ENCODE measurements at regions not wholly inside any gene's neighbourhood (a gene's known extent, or its start where the extent isn't known, plus 50 kb on each side); places are given as distances from the start of the nearest gene placed in this dataset.

DNA sequence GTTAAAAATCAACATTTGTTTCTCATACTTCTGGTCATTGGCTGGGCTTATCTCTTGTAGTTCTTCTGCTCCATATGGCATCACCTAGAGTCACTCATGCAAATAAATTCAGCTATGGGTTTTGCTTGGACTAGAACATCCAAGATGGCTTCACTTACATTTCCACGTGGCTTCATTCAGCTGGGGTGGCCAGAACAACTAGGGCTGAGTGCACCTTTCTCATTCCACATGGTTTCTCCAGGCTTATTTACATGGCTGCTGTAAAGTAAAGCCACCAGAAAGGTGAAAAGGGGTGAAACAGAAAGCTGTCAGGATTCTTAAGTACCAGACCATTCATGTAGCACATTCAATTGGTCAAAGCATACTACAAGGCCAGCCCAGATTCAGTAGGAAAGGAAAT, 151.1 kb upstream of the BMP2 start:
- WGBS = 79% methylated on average over 1 of the region's 1 CpG
- Histone ChIP-seq H3K36me3 (ENCODE audit: control insufficient read depth in 2 of 2, insufficient read depth in 2 of 2, low read length in 1 of 2) (no peaks in the 10 kb centered on the region), H3K27ac (ENCODE audit: low read depth in 1 of 2, low read length in 1 of 2) (no peak overlapping the region), H3K27me3 (ENCODE audit: control insufficient read depth in 2 of 2, insufficient read depth in 1 of 2, low read length in 1 of 2) (no peaks in the 10 kb centered on the region), H3K4me1 (ENCODE audit: control insufficient read depth in 2 of 2, insufficient read depth in 2 of 2, low read length in 2 of 2) (no peaks in the 10 kb centered on the region), H3K9me3 (ENCODE audit: control insufficient read depth in 2 of 2, insufficient read depth in 1 of 2, low read length in 1 of 2) (no peaks in the 10 kb centered on the region), H3K4me3 (ENCODE audit: low read length in 2 of 2) (no peak overlapping the region)
- DNase-seq (ENCODE audit: low read depth in 6 of 9, low spot score in 9 of 9) = no peak

DNA sequence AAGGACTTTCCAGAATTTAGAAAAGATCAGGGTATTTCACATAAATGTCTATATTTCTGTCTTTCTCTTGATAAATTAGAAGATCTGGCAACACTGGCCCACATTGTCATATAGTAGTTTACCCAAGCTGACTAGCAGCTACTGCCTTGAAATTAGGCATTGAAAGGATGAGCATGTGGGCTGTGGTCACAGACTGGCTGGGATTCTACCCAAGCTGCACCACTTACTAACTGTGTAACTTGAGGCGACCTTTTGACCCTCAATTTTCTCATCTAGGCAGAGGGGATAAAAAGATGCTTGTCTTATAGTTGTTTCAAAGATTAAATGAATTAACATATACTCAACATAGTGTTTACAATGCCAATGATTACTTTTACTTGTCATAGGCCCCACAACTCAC, 152.7 kb upstream of the BMP2 start:
- no peak overlapping the region for H3K27ac ChIP-seq (ENCODE audit: low read depth in 1 of 2, low read length in 1 of 2)
- DNase-seq (ENCODE audit: low read depth in 6 of 9, low spot score in 9 of 9) = no peak
- no peaks in the 10 kb centered on the region for H3K9me3 ChIP-seq (ENCODE audit: control insufficient read depth in 2 of 2, insufficient read depth in 1 of 2, low read length in 1 of 2)
- no peak overlapping the region for H3K4me3 ChIP-seq (ENCODE audit: low read length in 2 of 2)
- 81% methylated on average over 1 of the region's 1 CpG for WGBS
- H3K27me3 ChIP-seq (ENCODE audit: control insufficient read depth in 2 of 2, insufficient read depth in 1 of 2, low read length in 1 of 2) = no peaks in the 10 kb centered on the region
- H3K36me3 ChIP-seq (ENCODE audit: control insufficient read depth in 2 of 2, insufficient read depth in 2 of 2, low read length in 1 of 2) = no peaks in the 10 kb centered on the region
- H3K4me1 ChIP-seq (ENCODE audit: control insufficient read depth in 2 of 2, insufficient read depth in 2 of 2, low read length in 2 of 2) = no peaks in the 10 kb centered on the region

DNA sequence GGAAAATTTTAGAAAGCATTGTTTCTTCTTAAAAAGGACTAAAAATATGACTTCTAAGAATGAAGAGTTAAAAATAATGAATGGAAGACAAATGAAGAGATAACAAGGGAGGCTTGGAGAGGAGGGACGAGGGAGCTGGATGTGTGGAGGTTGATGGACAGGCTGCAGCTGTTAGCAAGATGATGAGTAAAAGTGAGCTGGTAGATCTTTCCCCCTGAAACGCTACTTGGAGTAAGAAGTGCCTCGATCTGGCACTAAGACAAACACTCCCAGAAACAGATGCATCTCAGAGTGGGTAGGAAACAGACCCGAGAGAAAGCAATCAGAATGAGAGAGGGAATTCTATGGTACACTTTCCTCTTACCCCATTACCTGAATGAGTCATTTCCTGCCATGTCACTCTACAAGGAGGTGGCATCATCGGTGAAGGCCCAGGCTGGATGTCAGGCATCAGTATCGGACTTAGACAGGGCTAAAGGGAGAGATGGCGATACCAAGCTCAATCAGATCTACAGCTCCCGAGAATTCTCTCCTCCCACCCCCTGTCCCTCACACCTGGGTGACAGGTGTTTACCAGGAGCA, 154.1 kb upstream of the BMP2 start:
- no peaks in the 10 kb centered on the region for H3K4me1 ChIP-seq (ENCODE audit: control insufficient read depth in 2 of 2, insufficient read depth in 2 of 2, low read length in 2 of 2)
- H3K4me3 ChIP-seq (ENCODE audit: low read length in 2 of 2) = no peak overlapping the region
- H3K36me3 ChIP-seq (ENCODE audit: control insufficient read depth in 2 of 2, insufficient read depth in 2 of 2, low read length in 1 of 2) = no peaks in the 10 kb centered on the region
- H3K27ac ChIP-seq (ENCODE audit: low read depth in 1 of 2, low read length in 1 of 2) = no peak overlapping the region
- H3K27me3 ChIP-seq (ENCODE audit: control insufficient read depth in 2 of 2, insufficient read depth in 1 of 2, low read length in 1 of 2) = no peaks in the 10 kb centered on the region
- no peaks in the 10 kb centered on the region for H3K9me3 ChIP-seq (ENCODE audit: control insufficient read depth in 2 of 2, insufficient read depth in 1 of 2, low read length in 1 of 2)
- no peak for DNase-seq (ENCODE audit: low read depth in 6 of 9, low spot score in 9 of 9)
- 79% methylated on average over 8 of the region's 8 CpGs for WGBS

DNA sequence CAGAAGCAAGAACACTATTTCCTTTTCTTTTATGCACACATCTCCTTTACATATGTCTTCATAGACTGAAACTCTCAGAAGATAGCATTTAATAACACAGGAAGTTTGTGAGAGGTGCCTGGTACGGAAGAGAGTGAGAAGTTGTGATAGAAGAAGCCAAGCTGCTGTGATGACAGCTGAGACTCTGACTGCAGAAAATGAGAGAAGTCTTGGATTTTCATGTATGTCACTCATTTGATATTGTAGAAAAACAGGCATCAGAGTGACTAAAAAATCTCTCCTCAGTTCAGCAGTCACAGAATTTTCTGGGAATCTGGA, 154.9 kb upstream of the BMP2 start:
- Histone ChIP-seq H3K27me3 (ENCODE audit: control insufficient read depth in 2 of 2, insufficient read depth in 1 of 2, low read length in 1 of 2) (no peaks in the 10 kb centered on the region), H3K27ac (ENCODE audit: low read depth in 1 of 2, low read length in 1 of 2) (no peak overlapping the region), H3K9me3 (ENCODE audit: control insufficient read depth in 2 of 2, insufficient read depth in 1 of 2, low read length in 1 of 2) (no peaks in the 10 kb centered on the region), H3K36me3 (ENCODE audit: control insufficient read depth in 2 of 2, insufficient read depth in 2 of 2, low read length in 1 of 2) (no peaks in the 10 kb centered on the region), H3K4me1 (ENCODE audit: control insufficient read depth in 2 of 2, insufficient read depth in 2 of 2, low read length in 2 of 2) (no peaks in the 10 kb centered on the region), H3K4me3 (ENCODE audit: low read length in 2 of 2) (no peak overlapping the region)
- 74% methylated on average over 1 of the region's 1 CpG for WGBS
- DNase-seq (ENCODE audit: low read depth in 6 of 9, low spot score in 9 of 9) = no peak

- no peak overlapping the region for H3K4me3 ChIP-seq (ENCODE audit: low read length in 2 of 2)
- 96% methylated on average over 2 of the region's 2 CpGs for WGBS
- no peak for DNase-seq (ENCODE audit: low read depth in 6 of 9, low spot score in 9 of 9)
- H3K36me3 ChIP-seq (ENCODE audit: control insufficient read depth in 2 of 2, insufficient read depth in 2 of 2, low read length in 1 of 2) = no peaks in the 10 kb centered on the region
- H3K27me3 ChIP-seq (ENCODE audit: control insufficient read depth in 2 of 2, insufficient read depth in 1 of 2, low read length in 1 of 2) = no peaks in the 10 kb centered on the region
- no peaks in the 10 kb centered on the region for H3K4me1 ChIP-seq (ENCODE audit: control insufficient read depth in 2 of 2, insufficient read depth in 2 of 2, low read length in 2 of 2)
- H3K9me3 ChIP-seq (ENCODE audit: control insufficient read depth in 2 of 2, insufficient read depth in 1 of 2, low read length in 1 of 2) = no peaks in the 10 kb centered on the region
- H3K27ac ChIP-seq (ENCODE audit: low read depth in 1 of 2, low read length in 1 of 2) = no peak overlapping the region
Measured at GRCh38 chr20:6611911-6612605, 155.4 kb upstream of the BMP2 start.

DNA sequence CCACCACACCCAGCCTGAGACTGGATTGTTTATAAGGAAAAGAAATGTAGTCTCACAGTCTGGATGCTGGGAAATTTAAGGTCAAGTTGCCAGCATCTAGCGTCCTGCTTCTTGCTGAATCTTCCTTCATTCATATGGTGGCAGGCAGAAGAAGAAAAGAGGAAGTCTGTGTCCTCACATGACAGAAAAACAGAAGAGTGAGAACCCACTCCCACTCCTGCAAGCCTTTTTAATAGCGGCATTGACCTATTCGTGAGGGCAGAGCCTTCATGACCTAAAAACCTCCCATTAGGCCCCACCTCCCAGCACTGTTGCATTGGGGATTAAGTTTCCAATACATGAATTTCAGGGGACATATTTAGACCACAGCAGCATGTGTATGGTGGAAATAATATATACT, 160.8 kb upstream of the BMP2 start:
- H3K27me3 ChIP-seq (ENCODE audit: control insufficient read depth in 2 of 2, insufficient read depth in 1 of 2, low read length in 1 of 2) = no peaks in the 10 kb centered on the region
- no peak overlapping the region for H3K27ac ChIP-seq (ENCODE audit: low read depth in 1 of 2, low read length in 1 of 2)
- DNase-seq (ENCODE audit: low read depth in 6 of 9, low spot score in 9 of 9) = no peak
- no peaks in the 10 kb centered on the region for H3K9me3 ChIP-seq (ENCODE audit: control insufficient read depth in 2 of 2, insufficient read depth in 1 of 2, low read length in 1 of 2)
- WGBS = 88% methylated on average over 3 of the region's 3 CpGs
- no peak overlapping the region for H3K4me3 ChIP-seq (ENCODE audit: low read length in 2 of 2)
- H3K4me1 ChIP-seq (ENCODE audit: control insufficient read depth in 2 of 2, insufficient read depth in 2 of 2, low read length in 2 of 2) = no peaks in the 10 kb centered on the region
- H3K36me3 ChIP-seq (ENCODE audit: control insufficient read depth in 2 of 2, insufficient read depth in 2 of 2, low read length in 1 of 2) = no peaks in the 10 kb centered on the region

GRCh38 chr20:6605055-6605935, 162.2 kb upstream of the BMP2 start:
- H3K27ac ChIP-seq (ENCODE audit: low read depth in 1 of 2, low read length in 1 of 2) = no peak overlapping the region
- H3K4me1 ChIP-seq (ENCODE audit: control insufficient read depth in 2 of 2, insufficient read depth in 2 of 2, low read length in 2 of 2) = no peaks in the 10 kb centered on the region
- no peak for DNase-seq (ENCODE audit: low read depth in 6 of 9, low spot score in 9 of 9)
- no peaks in the 10 kb centered on the region for H3K9me3 ChIP-seq (ENCODE audit: control insufficient read depth in 2 of 2, insufficient read depth in 1 of 2, low read length in 1 of 2)
- no peaks in the 10 kb centered on the region for H3K27me3 ChIP-seq (ENCODE audit: control insufficient read depth in 2 of 2, insufficient read depth in 1 of 2, low read length in 1 of 2)
- H3K4me3 ChIP-seq (ENCODE audit: low read length in 2 of 2) = no peak overlapping the region
- no peaks in the 10 kb centered on the region for H3K36me3 ChIP-seq (ENCODE audit: control insufficient read depth in 2 of 2, insufficient read depth in 2 of 2, low read length in 1 of 2)
- 91% methylated on average over 4 of the region's 4 CpGs for WGBS

GRCh38 chr20:6604179-6604578, 163.3 kb upstream of the BMP2 start:
- Histone ChIP-seq H3K36me3 (ENCODE audit: control insufficient read depth in 2 of 2, insufficient read depth in 2 of 2, low read length in 1 of 2) (no peaks in the 10 kb centered on the region), H3K27me3 (ENCODE audit: control insufficient read depth in 2 of 2, insufficient read depth in 1 of 2, low read length in 1 of 2) (no peaks in the 10 kb centered on the region), H3K4me3 (ENCODE audit: low read length in 2 of 2) (no peak overlapping the region), H3K27ac (ENCODE audit: low read depth in 1 of 2, low read length in 1 of 2) (no peak overlapping the region), H3K4me1 (ENCODE audit: control insufficient read depth in 2 of 2, insufficient read depth in 2 of 2, low read length in 2 of 2) (no peaks in the 10 kb centered on the region), H3K9me3 (ENCODE audit: control insufficient read depth in 2 of 2, insufficient read depth in 1 of 2, low read length in 1 of 2) (no peaks in the 10 kb centered on the region)
- DNase-seq (ENCODE audit: low read depth in 6 of 9, low spot score in 9 of 9) = no peak
- 93% methylated on average over 3 of the region's 3 CpGs for WGBS

Measured in thymus (tissue), 11 donors.